IMR-90 (cell line): ENCODE measurements at regions not wholly inside any gene's neighbourhood (a gene's known extent, or its start where the extent isn't known, plus 50 kb on each side); places are given as distances from the start of the nearest gene placed in this dataset.

ENCODE experiments used
- ATAC-seq: fragments of 200-7000 bp; cut with Tn5 transposase; 2 replicates; pipeline ENCODE4 v1.9.1; 2020; ENCODE audit warnings: low read depth, mild to moderate bottlenecking, moderate library complexity
- BruUV-seq: library from RNA; stranded (reverse); fragments of 400-500 nt; replicated peaks from 2 replicates; lab custom pipeline; 2021; lab: Mats Ljungman, UMichigan
- CTCF ChIA-PET: fragments of 300-600 bp; formaldehyde crosslinking; extraction: SDS; loops from one replicate; lab custom pipeline; 2021; ENCODE audit warnings: antibody characterized with exemption; lab: Yijun Ruan, JAX
- POLR2A ChIA-PET: fragments of 300-600 bp; sonication (Branson Sonifier 250); formaldehyde crosslinking; loops from one replicate; lab custom pipeline; 2022; ENCODE audit warnings: antibody characterized with exemption; ENCODE audit not compliant: unreplicated experiment; lab: Charles Lee
- DNase-seq: peaks from one replicate; pipeline ENCODE4 v3.0.0; 2013
- H2AFZ ChIP-seq: replicated peaks from 2 replicates; pipeline ENCODE3; 2013; ENCODE audit warnings: low read length, mild to moderate bottlenecking; ENCODE audit not compliant: poor library complexity
- H2AK5ac ChIP-seq: 2 replicates; pipeline ENCODE4 v1.6.1; 2013; ENCODE audit warnings: low read depth, low read length, inconsistent platforms
- H2AK9ac ChIP-seq: replicated peaks from 2 replicates; pipeline ENCODE3; 2013; ENCODE audit warnings: mild to moderate bottlenecking, low read depth, low read length, moderate library complexity; ENCODE audit not compliant: poor library complexity
- H2BK120ac ChIP-seq: 2 replicates; pipeline ENCODE4 v1.6.1; 2013; ENCODE audit warnings: low read depth, low read length, inconsistent platforms
- H2BK15ac ChIP-seq: 3 replicates; pipeline ENCODE4 v1.6.1; 2013; ENCODE audit warnings: low read depth, low read length, inconsistent platforms
- H2BK20ac ChIP-seq: 2 replicates; pipeline ENCODE4 v1.6.1; 2013; ENCODE audit warnings: low read depth, mild to moderate bottlenecking, inconsistent platforms, low read length, moderate library complexity
- H2BK5ac ChIP-seq: 2 replicates; pipeline ENCODE4 v1.6.1; 2013; ENCODE audit warnings: mild to moderate bottlenecking, low read depth, low read length, inconsistent platforms; ENCODE audit not compliant: poor library complexity, severe bottlenecking
- H3K14ac ChIP-seq: replicated peaks from 2 replicates; pipeline ENCODE4 v1.6.1; 2013; ENCODE audit warnings: low read depth, low read length, inconsistent platforms
- H3K18ac ChIP-seq: 2 replicates; pipeline ENCODE4 v1.6.1; 2013; ENCODE audit warnings: low read depth, low read length, control low read depth
- H3K23ac ChIP-seq: 2 replicates; pipeline ENCODE4 v1.6.1; 2013; ENCODE audit warnings: low read depth, low read length, inconsistent platforms
- H3K27ac ChIP-seq: 2 replicates; pipeline ENCODE4 v1.5.1; 2013; ENCODE audit warnings: mild to moderate bottlenecking, control low read depth, low read length; ENCODE audit not compliant: insufficient read depth
- H3K27me3 ChIP-seq: 2 replicates; pipeline ENCODE4 v1.6.1; 2013; ENCODE audit warnings: low read length; ENCODE audit not compliant: control insufficient read depth, insufficient read depth
- H3K36me3 ChIP-seq: 2 replicates; pipeline ENCODE4 v1.6.1; 2013; ENCODE audit warnings: low read length, mixed read lengths; ENCODE audit not compliant: control insufficient read depth, insufficient read depth
- H3K4ac ChIP-seq: 2 replicates; pipeline ENCODE4 v1.6.1; 2013; ENCODE audit warnings: low read depth, low read length, inconsistent platforms
- H3K4me1 ChIP-seq: 2 replicates; pipeline ENCODE4 v1.6.1; 2013; ENCODE audit warnings: low read length, mixed read lengths; ENCODE audit not compliant: control insufficient read depth, insufficient read depth
- H3K4me2 ChIP-seq: 2 replicates; pipeline ENCODE4 v1.6.1; 2013; ENCODE audit warnings: low read depth, mild to moderate bottlenecking, control low read depth, low read length, moderate library complexity
- H3K4me3 ChIP-seq: 2 replicates; pipeline ENCODE4 v1.5.1; 2013; ENCODE audit warnings: low read depth, mild to moderate bottlenecking, control low read depth, low read length, moderate library complexity; ENCODE audit not compliant: insufficient read depth
- H3K56ac ChIP-seq: 2 replicates; pipeline ENCODE4 v1.6.1; 2013; ENCODE audit warnings: low read length, inconsistent platforms; ENCODE audit not compliant: insufficient read depth; ENCODE audit errors: extremely low read depth
- H3K79me1 ChIP-seq, 2 experiments: 2 replicates each; pipeline ENCODE4 v1.6.1; 2013; ENCODE audit warnings: low read length in 2 of 2, inconsistent platforms in 1 of 2, low read depth in 1 of 2
- H3K9ac ChIP-seq: 2 replicates; pipeline ENCODE4 v1.6.1; 2013; ENCODE audit warnings: low read depth, low read length, control low read depth
- H3K9me1 ChIP-seq: 2 replicates; pipeline ENCODE4 v1.6.1; 2013; ENCODE audit warnings: low read length, inconsistent platforms; ENCODE audit not compliant: insufficient read depth
- H3K9me3 ChIP-seq: 2 replicates; pipeline ENCODE4 v1.6.1; 2013; ENCODE audit warnings: low read length; ENCODE audit not compliant: control insufficient read depth, insufficient read depth
- H4K20me1 ChIP-seq: 2 replicates; pipeline ENCODE4 v1.6.1; 2013; ENCODE audit warnings: low read length, inconsistent platforms; ENCODE audit not compliant: insufficient read depth
- H4K5ac ChIP-seq: 2 replicates; pipeline ENCODE4 v1.6.1; 2013; ENCODE audit warnings: mild to moderate bottlenecking, low read depth, low read length, control low read depth
- H4K8ac ChIP-seq, 2 experiments: 2 replicates each; pipeline ENCODE4 v1.6.1; 2013; ENCODE audit warnings: low read depth in 2 of 2, low read length in 2 of 2, control low read depth in 1 of 2, inconsistent platforms in 1 of 2
- H4K91ac ChIP-seq: 2 replicates; pipeline ENCODE4 v1.6.1; 2013; ENCODE audit warnings: low read depth, low read length, inconsistent platforms; ENCODE audit not compliant: insufficient read depth
- BHLHE40 ChIP-seq: fragments of 150-350 bp; IDR thresholded peaks from 2 replicates; pipeline ENCODE4 v1.6.1; 2016; ENCODE audit warnings: mild to moderate bottlenecking, low read depth, low read length
- CEBPB ChIP-seq: IDR thresholded peaks from 2 replicates; pipeline ENCODE4 v1.6.1; 2012; ENCODE audit warnings: low read depth, low read length, improper control_type of control experiment
- CTCF ChIP-seq: conservative IDR thresholded peaks from 2 replicates; pipeline ENCODE4 v1.5.1; 2012; ENCODE audit warnings: mild to moderate bottlenecking, low read depth, low read length, improper control_type of control experiment
- ELK1 ChIP-seq: fragments of 150-350 bp; IDR thresholded peaks from 2 replicates; pipeline ENCODE4 v1.6.1; 2016; ENCODE audit warnings: low read depth, mild to moderate bottlenecking, low read length, moderate library complexity, borderline replicate concordance
- FOS ChIP-seq: fragments of 150-350 bp; IDR thresholded peaks from 2 replicates; pipeline ENCODE4 v1.6.1; 2016; ENCODE audit warnings: low read depth, low read length
- MAFK ChIP-seq: IDR thresholded peaks from 2 replicates; pipeline ENCODE4 v1.6.1; 2012; ENCODE audit warnings: low read depth, low read length, improper control_type of control experiment
- MAZ ChIP-seq: IDR thresholded peaks from 2 replicates; pipeline ENCODE4 v1.6.1; 2012; ENCODE audit warnings: low read depth, mild to moderate bottlenecking, low read length, improper control_type of control experiment, moderate library complexity, borderline replicate concordance
- NFE2L2 ChIP-seq: fragments of 150-350 bp; IDR thresholded peaks from 2 replicates; pipeline ENCODE4 v1.6.1; 2016; ENCODE audit warnings: low read depth, mild to moderate bottlenecking, low read length
- POLR2A ChIP-seq: IDR thresholded peaks from 2 replicates; pipeline ENCODE4 v1.6.1; 2012; ENCODE audit warnings: mild to moderate bottlenecking, low read depth, low read length
- RAD21 ChIP-seq: IDR thresholded peaks from 2 replicates; pipeline ENCODE4 v1.6.1; 2012; ENCODE audit warnings: low read length, improper control_type of control experiment
- RCOR1 ChIP-seq: IDR thresholded peaks from 2 replicates; pipeline ENCODE4 v1.6.1; 2012; ENCODE audit warnings: mild to moderate bottlenecking, low read length, improper control_type of control experiment; ENCODE audit not compliant: insufficient replicate concordance
- RFX5 ChIP-seq: IDR thresholded peaks from 2 replicates; pipeline ENCODE4 v1.8.0; 2012; ENCODE audit warnings: low read depth, mild to moderate bottlenecking, low read length, moderate library complexity
- SMC3 ChIP-seq: fragments of 150-350 bp; IDR thresholded peaks from 2 replicates; pipeline ENCODE4 v1.6.1; 2016; ENCODE audit warnings: low read depth, mild to moderate bottlenecking, antibody characterized with exemption, low read length, moderate library complexity
- USF2 ChIP-seq: fragments of 150-350 bp; IDR thresholded peaks from 2 replicates; pipeline ENCODE4 v1.6.1; 2017; ENCODE audit warnings: mild to moderate bottlenecking, antibody characterized with exemption, low read length, low read depth
- WGBS, 2 experiments: methylation state at CpG; one replicate each; pipeline versions ENCODE4 v1.1.5 to v1.1.7; 2013; ENCODE audit warnings: missing lambda C conversion rate in 2 of 2; ENCODE audit not compliant: insufficient read length in 1 of 2; ENCODE audit errors: extremely low coverage in 2 of 2; 5-methylcytosine and 5-hydroxymethylcytosine counted together
- dilution Hi-C: fragments of 300-500 bp; cut with HindIII; formaldehyde crosslinking; loops from one replicate; pipeline ENCODE4 v1.14.3; 2018; ENCODE audit warnings: low sequenced_read_pairs; ENCODE audit not compliant: unreplicated experiment
- in situ Hi-C: fragments of 300-500 bp; cut with MboI; formaldehyde crosslinking; loops from 3 replicates; pipeline ENCODE4 v1.14.3; 2019; ENCODE audit warnings: low sequenced_read_pairs, inconsistent platforms, mixed read lengths
- intact Hi-C: fragments of 100-400 bp; cut with micrococcal nuclease; formaldehyde crosslinking; loops from 2 replicates; pipeline ENCODE4 v1.10.0; 2022

- Histone ChIP-seq H4K20me1 (no peaks in the 10 kb centered on the region), H3K36me3 (no peaks in the 10 kb centered on the region), H2AK5ac (no peak overlapping the region), H2BK15ac (no peak overlapping the region), H3K4me2 (no peak overlapping the region), H3K27ac (no peak overlapping the region), H3K4ac (no peak overlapping the region), H3K9me1 (no peaks in the 10 kb centered on the region), H2BK120ac (no peak overlapping the region), H2AK9ac (no peak overlapping the region), H4K91ac (no peak overlapping the region), H3K79me1 (no peaks in the 10 kb centered on the region), H2BK20ac (no peak overlapping the region), H4K8ac (no peak overlapping the region), H2BK5ac (no peak overlapping the region), H3K4me1 (no peaks in the 10 kb centered on the region), H3K56ac (no peak overlapping the region), H3K23ac (no peak overlapping the region), H3K27me3 (no peaks in the 10 kb centered on the region), H3K9me3 (no peaks in the 10 kb centered on the region), H2AFZ (no peak overlapping the region), H3K9ac (no peak overlapping the region), H3K4me3 (no peak overlapping the region), H3K14ac (no peak overlapping the region), H4K5ac (no peak overlapping the region), H3K18ac (no peak overlapping the region)
- ATAC-seq (no peak), DNase-seq (no peak)
- dilution Hi-C loops = no loop called here
- WGBS, 2 experiments = no CpG with 5 or more reads among the region's 1 CpG
- POLR2A ChIA-PET = no interaction called here
- BruUV-seq = no TSS peak
- CTCF ChIA-PET = interaction anchor here (0.6 to 1.0 kb wide), 2 partner anchors 9 to 18 kb away, joined by 3 read pairs; no protein-coding TSS in a partner anchor
- intact Hi-C loops = no loop called here
- TF ChIP-seq RCOR1 = no peak
- no peak for TF ChIP-seq CEBPB
- TF ChIP-seq POLR2A = no peak
- TF ChIP-seq RFX5 = no peak
- TF ChIP-seq NFE2L2 = no peak
- no peak for TF ChIP-seq MAFK
- no peak for TF ChIP-seq FOS
- TF ChIP-seq RAD21 = no peak
- no peak for TF ChIP-seq ELK1
- TF ChIP-seq MAZ = no peak
- no peak for TF ChIP-seq CTCF
- TF ChIP-seq USF2 = no peak
- TF ChIP-seq BHLHE40 = no peak
- no peak for TF ChIP-seq SMC3
- in situ Hi-C loops = no loop called here
Observed at GRCh38 chr6:134391205-134391604, 73.3 kb upstream of the SGK1 start.
